AG20443 (cell line): ENCODE measurements at regions not wholly inside any gene's neighbourhood (a gene's known extent, or its start where the extent isn't known, plus 50 kb on each side); places are given as distances from the start of the nearest gene placed in this dataset.

Experiments used
- DNase-seq: peaks from one replicate; pipeline ENCODE4 v3.0.0; 2012; ENCODE audit warnings: low spot score, mixed read lengths

DNA sequence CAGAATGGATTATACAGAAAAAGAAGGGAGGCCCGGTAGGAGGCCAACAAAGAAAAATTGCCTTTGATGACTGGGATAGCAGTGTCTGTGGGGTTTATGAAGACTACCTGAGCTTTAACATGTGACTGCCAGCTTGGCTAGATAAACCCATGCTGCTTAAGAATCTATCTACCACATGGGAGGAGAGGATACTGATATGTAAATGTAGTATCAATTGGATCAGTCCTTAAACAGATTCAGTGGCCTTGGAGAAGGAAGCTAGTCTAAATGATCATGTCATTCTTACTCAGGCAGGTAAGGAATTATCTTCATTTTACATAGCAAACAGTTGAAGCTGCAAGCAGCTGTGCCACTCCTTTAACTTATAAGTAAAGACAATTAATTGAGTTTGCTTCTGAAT is 50.0 kb upstream of the SYNPR start:
- DNase-seq: no peak
